ENCODE measurements at regions not wholly inside any gene's neighbourhood (a gene's known extent, or its start where the extent isn't known, plus 50 kb on each side); places are given as distances from the start of the nearest gene placed in this dataset.
"Not testable (repeated sequence)": the region's sequence is repeated elsewhere in the genome, so short reads cannot be mapped to it uniquely, and the experiment has no call there.

DNA sequence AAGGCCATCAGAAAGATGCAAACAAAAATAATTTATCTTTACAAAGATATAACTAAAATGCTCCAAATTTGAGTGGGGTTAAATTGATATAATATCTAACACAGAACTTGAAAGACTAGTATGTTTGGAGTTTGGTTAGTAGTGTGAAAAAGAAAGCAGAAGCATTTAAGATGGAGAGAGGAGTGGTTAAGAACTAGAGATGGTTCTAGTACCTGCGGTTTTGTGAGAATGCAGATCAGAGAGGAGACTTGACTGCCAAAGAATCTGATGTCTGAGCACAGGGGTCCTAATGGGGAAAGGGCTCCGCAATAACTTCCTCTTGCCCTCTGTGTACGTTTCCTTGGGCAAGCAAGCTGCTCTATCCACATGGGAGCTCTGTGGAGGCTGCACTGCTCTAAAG is 506.8 kb upstream of the COBL start:
- no peaks in the 10 kb centered on the region for H3K27me3 ChIP-seq

DNA sequence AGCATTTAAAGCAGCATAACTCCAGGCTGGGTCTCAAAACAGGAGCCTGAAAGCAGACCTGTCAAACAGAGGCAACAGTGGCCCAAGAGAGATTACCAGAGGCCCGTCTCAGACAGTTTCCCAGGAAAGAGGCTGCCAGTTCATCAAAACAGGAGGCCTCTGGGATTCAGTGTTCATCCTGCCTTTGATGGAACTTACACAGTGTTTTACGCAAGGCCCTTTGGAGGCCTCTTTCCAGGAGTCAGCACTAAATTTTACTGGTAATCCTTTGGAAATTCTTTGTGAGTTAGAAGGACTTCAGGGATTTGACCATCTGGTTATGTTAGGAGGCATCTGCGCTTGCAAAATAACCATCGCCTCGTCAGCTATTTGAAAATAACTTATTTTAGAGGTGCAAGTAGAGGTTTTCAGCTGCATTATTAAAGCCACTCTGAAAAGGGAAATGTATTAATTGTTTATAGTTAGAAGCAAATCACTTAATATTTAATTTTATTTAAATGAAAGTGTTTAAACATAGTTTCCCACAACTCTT is 501.2 kb upstream of the COBL start:
- H3K9me3 ChIP-seq, result no peaks in the 10 kb centered on the region
- no peak for DNase-seq
- H3K36me3 ChIP-seq, result no peaks in the 10 kb centered on the region
- H3K4me1 ChIP-seq, result no peaks in the 10 kb centered on the region
- H3K4me3 ChIP-seq (ENCODE audit: low read depth, low read length), result no peak overlapping the region
- H3K27me3 ChIP-seq, result no peaks in the 10 kb centered on the region
- TF ChIP-seq, protein P1, sequence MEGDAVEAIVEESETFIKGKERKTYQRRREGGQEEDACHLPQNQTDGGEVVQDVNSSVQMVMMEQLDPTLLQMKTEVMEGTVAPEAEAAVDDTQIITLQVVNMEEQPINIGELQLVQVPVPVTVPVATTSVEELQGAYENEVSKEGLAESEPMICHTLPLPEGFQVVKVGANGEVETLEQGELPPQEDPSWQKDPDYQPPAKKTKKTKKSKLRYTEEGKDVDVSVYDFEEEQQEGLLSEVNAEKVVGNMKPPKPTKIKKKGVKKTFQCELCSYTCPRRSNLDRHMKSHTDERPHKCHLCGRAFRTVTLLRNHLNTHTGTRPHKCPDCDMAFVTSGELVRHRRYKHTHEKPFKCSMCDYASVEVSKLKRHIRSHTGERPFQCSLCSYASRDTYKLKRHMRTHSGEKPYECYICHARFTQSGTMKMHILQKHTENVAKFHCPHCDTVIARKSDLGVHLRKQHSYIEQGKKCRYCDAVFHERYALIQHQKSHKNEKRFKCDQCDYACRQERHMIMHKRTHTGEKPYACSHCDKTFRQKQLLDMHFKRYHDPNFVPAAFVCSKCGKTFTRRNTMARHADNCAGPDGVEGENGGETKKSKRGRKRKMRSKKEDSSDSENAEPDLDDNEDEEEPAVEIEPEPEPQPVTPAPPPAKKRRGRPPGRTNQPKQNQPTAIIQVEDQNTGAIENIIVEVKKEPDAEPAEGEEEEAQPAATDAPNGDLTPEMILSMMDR (IDR thresholded peaks at IDR 0.05; ENCODE audit: low read depth, low read length), result no peak

More for the DNA sequence above, 506.8 kb upstream of the COBL start:
- H3K9me3 ChIP-seq, result no peaks in the 10 kb centered on the region
- TF ChIP-seq, protein P1 (IDR thresholded peaks at IDR 0.05; ENCODE audit: low read depth, low read length), result no peak
- no peak for DNase-seq
- no peaks in the 10 kb centered on the region; the same call in 1 of the 2 replicates for H3K4me1 ChIP-seq
- no peak overlapping the region for H3K4me3 ChIP-seq (ENCODE audit: low read depth, low read length)
- H3K36me3 ChIP-seq, result no peaks in the 10 kb centered on the region

DNA sequence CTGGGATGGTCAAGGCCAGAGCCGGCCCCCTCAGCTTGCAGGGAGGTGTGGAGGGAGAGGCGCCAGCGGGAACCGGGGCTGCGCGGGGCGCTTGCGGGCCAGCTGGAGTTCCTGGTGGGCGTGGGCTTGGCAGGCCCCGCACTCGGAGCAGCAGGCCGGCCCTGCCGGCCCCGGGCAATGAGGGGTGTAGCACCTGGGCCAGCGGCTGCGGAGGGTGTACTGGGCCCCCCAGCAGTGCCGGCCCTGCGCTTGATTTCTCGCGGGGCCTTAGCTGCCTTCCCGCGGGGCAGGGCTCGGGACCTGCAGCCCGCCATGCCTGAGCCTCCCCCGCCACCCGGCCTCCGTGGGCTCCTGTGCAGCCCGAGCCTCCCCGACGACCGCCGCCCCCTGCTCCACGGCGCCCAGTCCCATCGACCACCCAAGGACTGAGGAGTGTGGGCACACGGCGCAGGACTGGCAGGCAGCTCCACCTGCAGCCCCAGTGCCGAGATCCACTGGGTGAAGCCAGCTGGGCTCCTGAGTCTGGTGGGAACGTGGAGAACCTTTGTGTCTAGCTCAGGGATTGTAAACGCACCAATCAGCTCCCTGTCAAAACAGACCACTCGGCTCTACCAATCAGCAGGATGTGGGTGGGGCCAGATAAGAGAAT is 489.3 kb upstream of the COBL start:
- not testable (repeated sequence) for H3K4me1 ChIP-seq; H3K9me3 ChIP-seq; DNase-seq; H3K4me3 ChIP-seq (ENCODE audit: low read depth, low read length); H3K36me3 ChIP-seq; H3K27me3 ChIP-seq

- peak; percentile 72 for DNase-seq
- Histone ChIP-seq H3K36me3 (no peaks in the 10 kb centered on the region), H3K9me3 (no peaks in the 10 kb centered on the region), H3K27me3 (no peaks in the 10 kb centered on the region), H3K4me1 (peaks cover 7% of the 10 kb centered on the region; the same call in 1 of the 2 replicates), H3K4me3 (ENCODE audit: low read depth, low read length) (peak overlapping the region; percentile 10; the same call in 1 of the 2 replicates)
- TF ChIP-seq, protein P1 (IDR thresholded peaks at IDR 0.05; ENCODE audit: low read depth, low read length), result no peak
Observed at GRCh38 chr7:51802718-51803117, 486.1 kb upstream of the COBL start.

DNA sequence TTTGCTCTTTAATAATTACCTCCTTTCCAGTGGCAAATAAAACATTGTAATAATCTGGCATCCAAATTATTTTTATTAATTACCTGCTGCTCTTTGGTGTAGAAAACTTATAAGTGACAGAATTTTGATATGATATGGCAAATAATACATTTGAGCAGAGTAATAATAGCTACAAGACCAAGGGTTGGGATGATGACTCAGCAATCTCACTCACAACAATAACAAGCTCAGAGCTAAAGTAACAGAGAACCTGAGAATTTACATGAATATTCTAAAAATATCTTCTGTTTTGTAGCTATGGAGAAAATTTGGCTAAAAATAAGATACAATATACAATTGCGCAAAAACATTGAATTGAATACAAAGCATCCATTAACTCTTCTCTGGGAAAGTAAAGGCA is 480.8 kb upstream of the COBL start:
- Histone ChIP-seq H3K9me3 (no peaks in the 10 kb centered on the region), H3K4me3 (ENCODE audit: low read depth, low read length) (no peak overlapping the region), H3K27me3 (no peaks in the 10 kb centered on the region), H3K36me3 (no peaks in the 10 kb centered on the region), H3K4me1 (peaks cover 5% of the 10 kb centered on the region; the same call in 1 of the 2 replicates)
- no peak for DNase-seq
- TF ChIP-seq, protein P1 (IDR thresholded peaks at IDR 0.05; ENCODE audit: low read depth, low read length), result no peak

- TF ChIP-seq, protein P1 (IDR thresholded peaks at IDR 0.05; ENCODE audit: low read depth, low read length), result no peak
- H3K4me1 ChIP-seq, result no peaks in the 10 kb centered on the region
- H3K4me3 ChIP-seq (ENCODE audit: low read depth, low read length), result no peak overlapping the region
- H3K36me3 ChIP-seq, result no peaks in the 10 kb centered on the region
- no peak for DNase-seq
- no peaks in the 10 kb centered on the region for H3K27me3 ChIP-seq
- H3K9me3 ChIP-seq, result peaks cover 3% of the 10 kb centered on the region; the same call in 1 of the 2 replicates
Observed at GRCh38 chr7:51792796-51793195, 476.2 kb upstream of the COBL start.

Measured in BE2C (cell line).